ENCODE measurements at regions not wholly inside any gene's neighbourhood (a gene's known extent, or its start where the extent isn't known, plus 50 kb on each side); places are given as distances from the start of the nearest gene placed in this dataset.
"Not testable (repeated sequence)": the region's sequence is repeated elsewhere in the genome, so short reads cannot be mapped to it uniquely, and the experiment has no call there.

- not testable (repeated sequence) for H3K36me3 Mint-ChIP-seq, H3K4me3 Mint-ChIP-seq, H3K9me3 Mint-ChIP-seq, H3K27ac Mint-ChIP-seq, ATAC-seq, H3K4me1 Mint-ChIP-seq
- peaks cover 32% of the 10 kb centered on the region for H3K27me3 Mint-ChIP-seq
Observed at GRCh38 chr3:187890405-187890752, 145.1 kb upstream of the BCL6 start.

GRCh38 chr3:187896646-187897045, 151.4 kb upstream of the BCL6 start:
- Mint-ChIP-seq H3K4me1 (no peaks in the 10 kb centered on the region), H3K9me3 (no peaks in the 10 kb centered on the region), H3K27ac (no peak overlapping the region), H3K36me3 (no peaks in the 10 kb centered on the region), H3K27me3 (peaks cover 32% of the 10 kb centered on the region), H3K4me3 (no peak overlapping the region)
- ATAC-seq: no peak

DNA sequence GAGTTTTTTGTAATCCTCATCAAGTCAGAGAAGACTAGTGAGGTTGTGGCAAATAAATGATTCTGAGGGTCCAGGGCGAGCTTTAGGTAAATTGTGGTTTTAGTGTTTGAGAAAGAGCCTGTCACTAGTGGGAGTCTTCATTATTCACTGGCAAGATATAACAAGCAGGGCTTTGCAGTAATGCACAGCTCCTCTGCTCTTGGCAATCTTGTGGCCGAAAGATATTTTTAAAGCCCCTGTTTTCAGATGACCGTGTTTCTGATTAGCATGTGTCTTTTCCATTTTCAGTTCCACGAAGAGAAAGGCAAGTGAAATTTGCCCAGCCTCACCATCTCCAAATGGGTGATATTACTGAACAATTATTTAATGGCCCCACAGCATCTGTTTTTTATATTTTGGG, 154.0 kb upstream of the BCL6 start:
- H3K36me3 Mint-ChIP-seq: no peaks in the 10 kb centered on the region
- no peak for ATAC-seq
- H3K4me3 Mint-ChIP-seq: no peak overlapping the region
- no peaks in the 10 kb centered on the region for H3K4me1 Mint-ChIP-seq
- no peak overlapping the region for H3K27ac Mint-ChIP-seq
- no peaks in the 10 kb centered on the region for H3K9me3 Mint-ChIP-seq
- peaks cover 38% of the 10 kb centered on the region for H3K27me3 Mint-ChIP-seq

- Mint-ChIP-seq H3K4me3 (no peak overlapping the region), H3K27me3 (peaks cover 38% of the 10 kb centered on the region), H3K9me3 (no peaks in the 10 kb centered on the region), H3K4me1 (no peaks in the 10 kb centered on the region), H3K36me3 (no peaks in the 10 kb centered on the region), H3K27ac (peak overlapping the region; percentile 38)
- ATAC-seq: peak; percentile 40
Observed at GRCh38 chr3:187900993-187901755, 155.9 kb upstream of the BCL6 start.

- Mint-ChIP-seq H3K9me3 (no peaks in the 10 kb centered on the region), H3K4me3 (peak overlapping the region; percentile 54), H3K4me1 (no peaks in the 10 kb centered on the region), H3K27ac (peak overlapping the region; percentile 38), H3K36me3 (no peaks in the 10 kb centered on the region), H3K27me3 (peaks cover 38% of the 10 kb centered on the region)
- peak; percentile 80 for ATAC-seq
Observed at GRCh38 chr3:187902041-187902471, 156.8 kb upstream of the BCL6 start.

DNA sequence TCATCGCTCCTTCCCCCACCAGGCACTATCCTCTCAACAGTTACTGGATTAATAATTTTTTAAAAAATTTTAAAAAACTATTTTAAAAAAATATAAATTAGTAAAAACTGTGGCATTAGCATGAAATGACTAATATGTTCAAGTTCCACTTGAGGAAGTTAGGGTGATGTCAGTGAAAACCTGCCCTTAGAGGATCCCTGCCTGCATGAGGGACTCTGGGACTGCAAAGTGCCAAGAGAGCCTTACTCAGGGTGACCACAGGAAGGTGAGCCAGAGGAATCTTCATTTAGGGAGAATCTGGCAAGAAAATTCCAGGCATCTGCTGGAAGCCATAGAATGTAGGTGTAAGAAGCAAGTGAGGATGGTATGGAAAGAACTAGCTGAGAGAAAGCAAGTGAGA, 157.7 kb upstream of the BCL6 start:
- Mint-ChIP-seq H3K27me3 (peaks cover 37% of the 10 kb centered on the region), H3K4me1 (no peaks in the 10 kb centered on the region), H3K4me3 (no peak overlapping the region), H3K9me3 (no peaks in the 10 kb centered on the region), H3K36me3 (no peaks in the 10 kb centered on the region), H3K27ac (no peak overlapping the region)
- ATAC-seq: no peak

GRCh38 chr3:187903697-187904096, 158.4 kb upstream of the BCL6 start:
- Mint-ChIP-seq H3K36me3 (no peaks in the 10 kb centered on the region), H3K9me3 (no peaks in the 10 kb centered on the region), H3K4me3 (no peak overlapping the region), H3K27ac (no peak overlapping the region), H3K27me3 (peaks cover 29% of the 10 kb centered on the region), H3K4me1 (no peaks in the 10 kb centered on the region)
- no peak for ATAC-seq

DNA sequence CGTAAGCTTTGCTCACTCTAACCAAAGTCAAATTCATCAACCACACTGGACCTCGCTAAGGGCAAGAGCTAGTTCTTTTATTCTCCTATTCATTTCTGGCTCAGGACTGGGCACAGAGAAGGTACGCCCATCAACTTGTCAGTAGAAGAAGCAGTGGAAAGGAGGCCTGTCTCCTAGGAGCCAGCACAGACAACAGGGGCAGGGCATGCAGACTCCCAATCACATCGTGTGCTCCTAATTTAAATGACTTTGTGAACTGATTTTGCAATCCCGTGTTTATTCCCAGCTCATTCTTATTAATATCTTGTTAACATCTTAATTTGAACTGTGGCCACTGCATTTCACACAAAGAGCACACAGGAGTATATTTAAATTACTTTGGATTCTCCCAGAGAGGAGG, 161.1 kb upstream of the BCL6 start:
- no peak for ATAC-seq
- Mint-ChIP-seq H3K27me3 (peaks cover 8% of the 10 kb centered on the region), H3K4me3 (no peak overlapping the region), H3K27ac (no peak overlapping the region), H3K36me3 (no peaks in the 10 kb centered on the region), H3K9me3 (no peaks in the 10 kb centered on the region), H3K4me1 (no peaks in the 10 kb centered on the region)

- Mint-ChIP-seq H3K27ac (no peak overlapping the region), H3K36me3 (no peaks in the 10 kb centered on the region)
Observed at GRCh38 chr3:187906920-187907319, 161.7 kb upstream of the BCL6 start.

DNA sequence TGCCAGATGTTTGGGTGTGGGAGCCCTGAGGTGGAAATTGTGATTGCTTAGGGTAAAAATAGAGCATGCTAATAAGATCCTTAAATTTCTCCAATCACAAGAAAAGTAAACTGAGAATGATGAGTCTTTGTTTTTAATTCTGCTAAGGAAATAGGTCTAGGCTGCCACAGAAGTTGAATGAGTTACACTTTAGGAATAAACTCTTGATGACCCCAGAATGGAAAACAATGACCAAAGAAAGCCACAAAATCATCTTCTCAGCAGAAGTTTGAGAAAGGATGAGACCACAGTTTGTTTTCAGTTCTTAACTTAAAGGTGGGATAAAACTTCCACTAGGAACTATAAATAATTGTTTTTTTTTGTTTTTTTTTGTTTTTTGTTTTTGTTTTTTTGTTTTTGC, 164.6 kb upstream of the BCL6 start:
- Mint-ChIP-seq H3K9me3 (no peaks in the 10 kb centered on the region), H3K36me3 (no peaks in the 10 kb centered on the region)
- ATAC-seq: no peak

More at GRCh38 chr3:187906920-187907319, 161.7 kb upstream of the BCL6 start:
- Mint-ChIP-seq H3K27me3 (peaks cover 3% of the 10 kb centered on the region), H3K4me1 (no peaks in the 10 kb centered on the region), H3K9me3 (no peaks in the 10 kb centered on the region), H3K4me3 (no peak overlapping the region)
- ATAC-seq: no peak

GRCh38 chr3:187912007-187912406, 166.7 kb upstream of the BCL6 start:
- Mint-ChIP-seq H3K9me3 (no peaks in the 10 kb centered on the region), H3K4me1 (peaks cover 4% of the 10 kb centered on the region), H3K36me3 (no peaks in the 10 kb centered on the region), H3K27me3 (peaks cover 15% of the 10 kb centered on the region), H3K27ac (no peak overlapping the region), H3K4me3 (no peak overlapping the region)
- ATAC-seq: no peak

More for the DNA sequence above, 164.6 kb upstream of the BCL6 start:
- H3K4me3 Mint-ChIP-seq: no peak overlapping the region
- H3K27me3 Mint-ChIP-seq: peaks cover 5% of the 10 kb centered on the region
- H3K4me1 Mint-ChIP-seq: no peaks in the 10 kb centered on the region
- no peak overlapping the region for H3K27ac Mint-ChIP-seq

- no peaks in the 10 kb centered on the region for H3K36me3 Mint-ChIP-seq
- H3K9me3 Mint-ChIP-seq: no peaks in the 10 kb centered on the region
- H3K4me1 Mint-ChIP-seq: peaks cover 10% of the 10 kb centered on the region
- no peak for ATAC-seq
- peaks cover 15% of the 10 kb centered on the region for H3K27me3 Mint-ChIP-seq
- no peak overlapping the region for H3K27ac Mint-ChIP-seq
- no peak overlapping the region for H3K4me3 Mint-ChIP-seq
Observed at GRCh38 chr3:187913617-187914033, 168.4 kb upstream of the BCL6 start.

- Mint-ChIP-seq H3K4me1 (peaks cover 16% of the 10 kb centered on the region), H3K27ac (no peak overlapping the region), H3K27me3 (peaks cover 15% of the 10 kb centered on the region), H3K9me3 (no peaks in the 10 kb centered on the region), H3K4me3 (no peak overlapping the region), H3K36me3 (no peaks in the 10 kb centered on the region)
- no peak for ATAC-seq
Observed at GRCh38 chr3:187914231-187914630, 169.0 kb upstream of the BCL6 start.

GRCh38 chr3:187916072-187916471, 170.8 kb upstream of the BCL6 start:
- H3K36me3 Mint-ChIP-seq: no peaks in the 10 kb centered on the region
- H3K9me3 Mint-ChIP-seq: no peaks in the 10 kb centered on the region
- no peak for ATAC-seq
- no peak overlapping the region for H3K4me3 Mint-ChIP-seq
- H3K27ac Mint-ChIP-seq: no peak overlapping the region
- H3K4me1 Mint-ChIP-seq: peaks cover 28% of the 10 kb centered on the region
- H3K27me3 Mint-ChIP-seq: peaks cover 18% of the 10 kb centered on the region

- H3K4me3 Mint-ChIP-seq: no peak overlapping the region
- peaks cover 28% of the 10 kb centered on the region for H3K4me1 Mint-ChIP-seq
- H3K27me3 Mint-ChIP-seq: peaks cover 26% of the 10 kb centered on the region
- no peaks in the 10 kb centered on the region for H3K9me3 Mint-ChIP-seq
- ATAC-seq: no peak
- H3K36me3 Mint-ChIP-seq: no peaks in the 10 kb centered on the region
- peak overlapping the region; percentile 85 for H3K27ac Mint-ChIP-seq
Observed at GRCh38 chr3:187918081-187918644, 172.9 kb upstream of the BCL6 start.

DNA sequence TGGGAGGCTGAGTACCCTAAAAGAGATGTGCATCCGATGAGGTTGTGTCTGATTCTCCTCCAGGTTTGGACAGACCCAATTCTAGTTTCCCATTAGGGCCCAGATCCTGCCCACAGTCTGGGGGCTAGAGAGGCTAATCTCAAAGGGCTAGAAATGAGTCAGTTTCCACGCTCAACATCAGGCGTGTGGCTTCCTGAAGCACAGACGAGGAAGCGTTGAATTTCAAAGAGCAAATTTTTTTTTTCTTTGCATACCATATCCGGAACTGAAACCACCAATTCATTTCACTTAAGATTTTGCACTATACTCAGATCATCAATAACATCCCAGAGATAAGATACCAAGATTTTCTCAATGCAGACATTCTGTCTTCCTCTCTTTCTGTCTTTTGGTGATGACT, 173.8 kb upstream of the BCL6 start:
- Mint-ChIP-seq H3K4me1 (peaks cover 28% of the 10 kb centered on the region), H3K9me3 (peaks cover 6% of the 10 kb centered on the region), H3K4me3 (peak overlapping the region; percentile 21), H3K36me3 (no peaks in the 10 kb centered on the region), H3K27ac (peak overlapping the region; percentile 85), H3K27me3 (peaks cover 26% of the 10 kb centered on the region)
- peak; percentile 97 for ATAC-seq

All from stimulated activated memory B cell treated with anti-CD40 and anti-IgM and Interleukin-4, amounts not matched to agents 10 μg/mL and 1 μg/mL and 100 μg/mL, for 72 hours (primary cell).